HUDEP-2 (cell line): ENCODE measurements at regions not wholly inside any gene's neighbourhood (a gene's known extent, or its start where the extent isn't known, plus 50 kb on each side); places are given as distances from the start of the nearest gene placed in this dataset.
"Not testable (repeated sequence)": the region's sequence is repeated elsewhere in the genome, so short reads cannot be mapped to it uniquely, and the experiment has no call there.

Experiments
- DNase-seq, 76 experiments: peaks; one replicate each; lab custom pipeline; 2025; ENCODE audit not compliant: unreplicated experiment in 76 of 76; lab: John Stamatoyannopoulos, UW

- DNase-seq = not testable (repeated sequence)
Observed at GRCh38 chr2:16199241-16199640, 258.9 kb downstream of the MYCN start.

- DNase-seq = no peak
Observed at GRCh38 chr2:16198166-16198912, 258.0 kb downstream of the MYCN start.

- DNase-seq = no peak
Observed at GRCh38 chr2:16197504-16198147, 257.3 kb downstream of the MYCN start.

GRCh38 chr2:16196687-16197503 lies 256.5 kb downstream of the MYCN start:
- no peak for DNase-seq

GRCh38 chr2:16195681-16196070 lies 255.3 kb downstream of the MYCN start:
- no peak for DNase-seq

- DNase-seq = no peak
Observed at GRCh38 chr2:16194931-16195680, 254.8 kb downstream of the MYCN start.

- DNase-seq = no peak
Observed at GRCh38 chr2:16194530-16194929, 254.2 kb downstream of the MYCN start.

- no peak for DNase-seq
Observed at GRCh38 chr2:16194096-16194390, 253.7 kb downstream of the MYCN start.

GRCh38 chr2:16192416-16193216 lies 252.3 kb downstream of the MYCN start:
- no peak for DNase-seq

- DNase-seq = no peak
Observed at GRCh38 chr2:16191431-16192200, 251.3 kb downstream of the MYCN start.

- DNase-seq = no peak
Observed at GRCh38 chr2:16190446-16191270, 250.3 kb downstream of the MYCN start.

- DNase-seq = no peak
Observed at GRCh38 chr2:16189836-16190160, 249.4 kb downstream of the MYCN start.

GRCh38 chr2:16189029-16189835 lies 248.9 kb downstream of the MYCN start:
- no peak for DNase-seq

GRCh38 chr2:16188261-16188890 lies 248.0 kb downstream of the MYCN start:
- DNase-seq = no peak

GRCh38 chr2:16187482-16187817 lies 247.1 kb downstream of the MYCN start:
- DNase-seq = no peak

- DNase-seq = no peak
Observed at GRCh38 chr2:16186661-16187481, 246.5 kb downstream of the MYCN start.

GRCh38 chr2:16185801-16186272 lies 245.5 kb downstream of the MYCN start:
- no peak for DNase-seq
